Ecto neural progenitor cell (in vitro differentiated cells): ENCODE measurements at regions not wholly inside any gene's neighbourhood (a gene's known extent, or its start where the extent isn't known, plus 50 kb on each side); places are given as distances from the start of the nearest gene placed in this dataset.

Source experiments
- DNase-seq: peaks from one replicate; pipeline ENCODE4 v3.0.0-alpha.2; 2018; ENCODE audit warnings: low spot score

- no peak for DNase-seq
Measured at GRCh38 chr4:13316354-13316753, 167.8 kb downstream of the RAB28 start.

- no peak for DNase-seq
Measured at GRCh38 chr4:13313856-13314255, 170.3 kb downstream of the RAB28 start.

- no peak for DNase-seq
Measured at GRCh38 chr4:13312264-13312663, 171.9 kb downstream of the RAB28 start.

- DNase-seq = no peak
Measured at GRCh38 chr4:13309751-13310150, 174.4 kb downstream of the RAB28 start.

GRCh38 chr4:13306356-13306755 lies 177.8 kb downstream of the RAB28 start:
- DNase-seq = no peak

- no peak for DNase-seq
Measured at GRCh38 chr4:13302876-13303275, 181.3 kb downstream of the RAB28 start.

- DNase-seq = no peak
Measured at GRCh38 chr4:13299343-13299742, 184.8 kb downstream of the RAB28 start.

- DNase-seq = no peak
Measured at GRCh38 chr4:13298655-13299054, 185.5 kb downstream of the RAB28 start.

- no peak for DNase-seq
Measured at GRCh38 chr4:13296986-13297385, 187.2 kb downstream of the RAB28 start.

GRCh38 chr4:13294961-13295605 lies 189.1 kb downstream of the RAB28 start:
- no peak for DNase-seq

- DNase-seq = no peak
Measured at GRCh38 chr4:13292372-13292771, 191.8 kb downstream of the RAB28 start.

GRCh38 chr4:13289391-13289790 lies 194.7 kb downstream of the RAB28 start:
- no peak for DNase-seq

- DNase-seq = no peak
Measured at GRCh38 chr4:13285336-13285735, 198.8 kb downstream of the RAB28 start.

GRCh38 chr4:13284932-13285331 lies 199.2 kb downstream of the RAB28 start:
- DNase-seq = no peak

GRCh38 chr4:13276357-13276756 lies 207.8 kb downstream of the RAB28 start:
- DNase-seq = no peak

GRCh38 chr4:13268703-13269102 lies 215.4 kb downstream of the RAB28 start:
- no peak for DNase-seq

GRCh38 chr4:13268165-13268564 lies 216.0 kb downstream of the RAB28 start:
- no peak for DNase-seq

GRCh38 chr4:13267091-13267490 lies 217.0 kb downstream of the RAB28 start:
- DNase-seq = no peak

- no peak for DNase-seq
Measured at GRCh38 chr4:13266687-13267086, 217.5 kb downstream of the RAB28 start.

GRCh38 chr4:13263967-13264525 lies 220.1 kb downstream of the RAB28 start:
- no peak for DNase-seq

- DNase-seq = no peak
Measured at GRCh38 chr4:13262816-13263215, 221.3 kb downstream of the RAB28 start.

GRCh38 chr4:13261486-13262257 lies 222.5 kb downstream of the RAB28 start:
- DNase-seq = no peak

- no peak for DNase-seq
Measured at GRCh38 chr4:13260513-13260912, 223.6 kb downstream of the RAB28 start.
